Activated CD4-positive, CD25-positive, alpha-beta regulatory T cell (primary cell): ENCODE measurements at regions not wholly inside any gene's neighbourhood (a gene's known extent, or its start where the extent isn't known, plus 50 kb on each side); places are given as distances from the start of the nearest gene placed in this dataset.
"Not testable (repeated sequence)": the region's sequence is repeated elsewhere in the genome, so short reads cannot be mapped to it uniquely, and the experiment has no call there.

Source experiments
- DNase-seq, 4 experiments: peaks; one replicate each; lab custom pipeline; 2025; lab: John Stamatoyannopoulos, UW

DNA sequence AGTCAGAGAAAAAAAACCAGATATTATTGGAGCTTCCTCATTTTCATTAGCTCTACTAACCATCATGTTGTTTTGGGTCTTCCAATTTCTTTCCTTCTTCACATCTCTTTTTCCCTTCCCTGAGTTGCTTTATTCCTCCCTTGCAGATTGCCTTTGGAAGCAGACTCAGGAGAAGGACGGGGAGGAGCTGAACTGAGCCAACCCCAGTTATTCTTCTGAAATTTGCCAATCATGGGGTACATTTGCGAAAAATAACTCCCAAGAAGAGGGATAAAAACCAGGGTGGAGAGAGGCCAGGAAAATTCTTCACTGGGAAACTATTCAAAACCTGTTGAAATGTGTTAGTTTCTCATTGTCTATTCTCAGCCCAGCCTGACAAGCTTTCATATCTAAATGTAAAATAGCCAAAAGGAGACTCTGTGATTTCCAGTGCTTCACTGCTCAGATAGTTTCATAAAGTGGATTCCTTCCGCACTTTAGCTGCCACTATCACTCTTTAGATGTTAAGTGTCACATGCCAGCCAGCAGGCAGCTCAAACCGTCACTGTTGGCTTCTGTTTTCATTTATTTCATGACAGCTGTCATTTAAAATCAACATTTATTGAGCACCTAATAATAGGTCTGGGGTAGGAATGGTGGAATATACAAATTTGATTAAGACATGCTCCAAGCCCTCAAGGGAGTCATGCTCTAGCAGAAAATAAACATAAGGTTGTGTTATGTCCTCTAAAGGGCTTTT, 204.5 kb downstream of the SREK1 start:
- no peak for DNase-seq

DNA sequence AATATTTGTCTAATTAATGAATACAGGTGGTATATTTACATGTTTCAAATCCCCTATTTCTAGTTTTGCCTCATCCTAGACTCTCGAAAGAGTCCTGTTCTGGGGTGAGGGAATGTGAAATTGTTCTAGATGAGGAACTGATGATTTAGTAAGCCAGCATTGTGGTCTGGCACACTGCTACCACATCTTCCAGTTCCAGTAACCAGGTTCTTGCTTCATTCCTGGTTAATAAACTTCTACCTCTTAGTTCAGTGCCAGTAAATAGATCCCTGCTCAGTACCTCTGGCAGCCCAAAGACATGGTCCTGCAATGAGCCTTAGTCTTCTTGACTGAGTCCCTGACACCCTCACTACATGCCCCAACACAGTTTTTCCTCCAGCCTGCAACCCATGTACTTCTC, 207.7 kb downstream of the SREK1 start:
- DNase-seq, result no peak

DNA sequence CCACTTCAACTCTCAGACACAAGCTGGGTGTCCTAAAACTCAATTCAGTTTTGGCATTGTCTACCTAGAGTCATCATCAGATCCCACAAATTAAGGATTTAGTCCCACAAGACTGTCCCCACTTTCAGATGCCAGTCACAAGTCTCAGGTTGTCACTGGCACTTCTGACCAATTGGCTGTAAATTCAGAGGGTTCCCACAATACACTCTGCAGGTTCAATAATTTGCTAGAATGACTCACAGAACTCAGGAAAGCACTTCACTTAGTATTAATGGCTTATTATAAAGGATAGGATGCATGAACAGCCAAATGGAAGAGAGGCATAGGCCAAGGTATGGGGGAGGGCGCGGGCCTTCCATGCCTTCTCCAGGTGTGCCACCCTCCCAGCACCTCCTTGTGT, 209.1 kb downstream of the SREK1 start:
- no peak for DNase-seq

DNA sequence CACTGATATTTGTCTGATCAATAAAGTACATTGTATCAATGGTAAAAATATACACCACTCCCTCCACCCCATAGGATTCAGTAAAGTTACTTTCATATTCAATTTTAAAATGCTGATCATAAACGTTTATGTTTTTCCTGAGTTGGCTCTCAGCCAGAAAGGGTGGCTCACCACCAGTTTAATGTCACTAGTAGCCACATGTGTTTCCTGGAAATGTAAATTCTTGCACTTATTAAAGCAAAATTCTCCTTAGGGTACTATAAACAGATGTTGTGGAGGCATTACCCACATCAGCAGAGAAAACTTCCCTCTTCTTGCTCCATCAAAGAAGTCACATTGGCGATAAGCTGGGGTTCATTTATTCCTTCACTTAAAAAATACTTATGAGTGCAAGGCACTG, 210.3 kb downstream of the SREK1 start:
- no peak for DNase-seq

DNA sequence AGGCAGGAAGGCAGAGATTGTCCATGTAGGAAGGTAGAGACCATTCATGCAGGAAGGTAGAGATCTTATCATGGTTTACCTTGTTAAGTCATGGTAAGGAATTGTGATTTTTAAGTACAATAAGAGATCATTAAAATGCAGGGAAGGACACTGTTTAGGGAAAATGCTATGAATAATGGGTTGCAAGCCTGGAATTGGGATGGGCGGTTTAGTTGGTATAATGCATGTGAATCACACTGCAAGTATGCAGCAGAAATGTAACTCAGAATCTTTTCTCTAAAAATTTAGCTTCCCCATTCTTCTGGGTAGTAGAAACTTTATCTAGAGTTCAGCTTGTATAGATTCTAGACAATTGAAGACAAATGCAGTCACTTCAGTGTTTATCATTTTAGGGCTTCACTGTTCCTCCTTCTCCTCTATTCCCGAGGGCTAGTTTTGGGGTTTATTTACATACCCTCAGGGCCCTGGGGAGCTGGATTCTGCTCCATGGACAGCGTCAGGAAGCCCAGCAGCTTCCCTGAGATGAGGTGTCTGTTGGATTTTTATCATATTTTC, 212.0 kb downstream of the SREK1 start:
- DNase-seq, result no peak

DNA sequence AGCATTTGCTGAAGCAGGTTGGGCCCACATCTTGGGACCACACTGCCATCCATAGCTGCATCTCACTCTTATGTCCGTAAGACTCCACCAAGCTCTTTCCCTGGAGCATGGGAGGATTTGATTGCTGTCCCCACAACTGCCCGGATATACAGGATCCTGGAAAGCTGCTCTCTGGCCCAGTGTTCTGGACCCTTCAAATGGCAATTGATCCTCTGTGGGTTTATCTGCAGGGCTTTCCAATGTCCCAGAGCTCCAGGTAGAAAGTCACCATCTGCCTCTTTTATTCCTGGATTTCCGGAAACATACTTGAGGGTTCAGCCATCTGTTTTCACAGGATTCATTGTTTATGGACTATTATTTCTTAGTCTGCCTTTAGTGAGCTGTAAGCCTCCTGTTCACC, 214.6 kb downstream of the SREK1 start:
- DNase-seq, result no peak

DNA sequence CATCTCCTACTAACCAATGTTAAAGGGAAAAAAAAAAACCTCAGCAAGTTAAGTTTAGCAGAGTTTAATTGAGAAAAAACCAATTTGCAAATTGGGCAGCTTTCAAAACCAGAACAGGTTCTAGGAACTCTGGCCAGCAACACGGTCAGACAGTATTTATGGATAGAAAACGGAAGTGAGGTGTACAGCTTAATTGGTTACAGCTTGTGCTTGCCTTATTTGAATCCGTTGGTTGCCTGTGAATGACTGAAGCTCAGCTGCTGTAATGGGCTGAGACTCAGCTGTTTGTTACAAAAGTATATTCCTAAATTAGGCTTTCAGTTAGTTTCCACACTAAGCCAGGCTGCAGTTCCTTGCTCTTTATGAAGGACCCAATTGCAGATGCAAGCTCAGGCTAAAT, 217.0 kb downstream of the SREK1 start:
- DNase-seq, result no peak

DNA sequence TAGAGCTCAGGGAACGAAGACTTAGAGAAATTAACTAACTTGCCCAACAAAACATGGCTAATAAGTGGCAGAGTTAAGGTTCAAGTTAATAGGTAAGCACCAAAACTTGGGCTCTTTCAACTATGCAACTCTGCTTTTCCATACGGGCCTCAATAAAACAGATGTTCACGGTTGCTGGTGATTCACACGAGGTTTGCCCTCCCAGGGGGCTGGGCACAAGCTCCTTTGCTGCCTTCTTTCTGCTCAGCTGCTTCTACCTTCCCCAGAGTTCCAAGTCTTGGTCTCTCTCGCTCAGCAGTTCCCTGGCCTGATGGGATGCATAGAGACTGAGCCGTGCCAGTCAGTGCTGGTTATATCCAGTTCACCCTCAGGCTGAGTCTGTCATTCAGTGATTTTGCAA, 217.9 kb downstream of the SREK1 start:
- no peak for DNase-seq

DNA sequence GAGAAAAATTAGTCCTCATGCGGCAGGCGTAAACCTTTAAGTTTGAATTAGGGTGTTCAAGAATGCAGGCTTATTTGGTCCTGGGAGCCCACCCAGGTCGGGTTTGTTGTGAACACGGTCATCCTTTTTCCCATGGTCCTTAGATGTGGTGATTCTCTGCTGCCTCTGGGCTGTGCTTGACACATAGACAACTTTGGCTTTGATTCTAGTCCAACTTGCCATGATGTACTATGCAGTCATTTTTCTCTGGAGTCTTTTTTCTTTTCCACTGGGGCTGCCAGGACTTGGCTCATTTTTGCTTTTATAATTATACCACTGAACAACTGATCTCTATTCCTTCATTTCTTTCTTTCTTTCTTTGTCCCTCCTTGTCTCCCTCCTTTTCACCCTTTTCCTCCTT, 218.6 kb downstream of the SREK1 start:
- no peak for DNase-seq

DNA sequence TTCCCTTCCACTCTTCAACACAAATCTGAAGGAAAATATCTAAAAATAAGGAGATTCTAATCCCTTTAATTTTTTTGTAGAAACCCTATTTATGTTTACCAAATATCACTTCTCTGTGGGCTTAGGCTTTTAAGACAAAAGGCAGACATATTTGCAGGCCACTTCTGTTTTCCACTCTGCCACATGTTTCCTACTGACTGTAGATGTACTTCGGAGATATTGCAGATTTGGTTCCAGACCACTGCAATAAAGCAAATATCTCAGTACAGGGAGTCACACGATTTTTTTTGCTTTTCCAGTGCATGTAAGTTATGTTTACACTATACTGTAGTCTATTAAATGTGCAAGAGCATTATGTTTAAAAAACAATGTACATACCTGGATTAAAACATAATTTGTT, 219.0 kb downstream of the SREK1 start:
- DNase-seq, result no peak

DNA sequence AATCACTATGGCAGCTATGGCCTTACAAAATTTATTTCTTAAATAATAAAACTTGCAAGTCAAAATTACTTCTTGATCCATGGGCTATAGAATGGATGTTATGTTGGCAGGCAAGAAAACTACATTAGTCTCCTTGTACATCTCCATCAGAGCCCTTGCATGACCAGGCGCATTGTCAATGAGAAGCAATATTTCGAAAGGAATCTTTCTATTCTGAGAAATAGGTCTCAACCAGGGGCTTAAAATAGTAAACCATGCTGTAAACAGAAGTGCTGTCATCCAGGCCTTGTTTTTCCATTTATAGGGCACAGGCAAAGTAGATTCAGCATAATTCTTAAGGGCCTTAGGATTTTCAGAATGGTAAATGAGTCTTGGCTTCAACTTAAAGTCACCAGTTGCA, 220.1 kb downstream of the SREK1 start:
- no peak for DNase-seq

DNA sequence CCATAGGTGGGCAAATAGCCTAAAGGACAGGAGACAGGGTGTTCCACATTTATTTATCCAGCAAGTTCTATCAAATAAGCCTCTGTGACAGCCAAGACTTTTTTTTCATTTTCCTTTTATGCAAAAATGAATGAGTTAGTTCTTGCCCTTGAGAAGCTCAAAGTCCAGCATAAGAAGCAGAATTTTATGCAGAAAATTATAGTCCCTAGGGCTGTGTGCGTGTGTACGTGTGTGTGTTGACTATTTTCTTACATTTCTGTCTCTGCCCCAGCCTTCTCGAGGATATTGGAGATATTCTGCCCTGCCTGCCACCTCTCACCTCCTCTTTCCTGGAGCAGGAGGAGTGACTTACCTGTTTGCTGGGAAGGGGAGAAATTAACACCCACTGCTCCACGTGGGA, 221.9 kb downstream of the SREK1 start:
- DNase-seq, result no peak

DNA sequence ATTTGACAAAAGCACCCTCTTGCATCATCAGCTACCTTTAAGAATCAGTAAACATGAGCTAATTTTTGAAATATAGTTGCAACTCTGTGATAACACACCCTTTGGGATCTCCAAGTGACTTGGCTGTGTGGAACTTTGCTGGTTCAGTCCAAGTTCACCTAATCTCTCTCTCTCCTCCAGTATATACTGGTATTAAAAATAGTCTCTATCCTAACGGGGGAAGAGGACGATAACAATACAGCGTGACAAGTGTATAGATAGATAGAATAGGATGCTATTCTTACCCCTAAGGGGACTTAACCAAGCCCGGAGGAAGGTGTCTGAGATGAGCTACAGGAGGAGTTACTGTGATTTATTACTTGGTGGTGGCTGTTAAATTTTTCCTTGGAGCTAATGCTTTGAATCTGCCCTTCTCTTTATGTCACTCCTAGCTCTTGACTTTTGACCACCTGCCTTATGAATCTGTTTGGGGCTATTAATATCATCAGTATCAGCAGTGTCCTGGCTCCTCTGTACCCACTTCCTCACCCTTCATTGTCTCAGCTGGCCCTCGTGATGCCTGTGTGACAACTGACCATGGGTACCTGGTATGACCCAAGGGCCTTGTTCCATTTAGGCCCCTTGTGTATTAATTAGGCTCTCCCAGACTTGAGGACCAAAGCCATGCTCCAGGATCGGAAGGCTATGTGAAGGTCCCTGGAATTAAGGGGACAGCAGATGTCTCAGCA, 223.9 kb downstream of the SREK1 start:
- no peak for DNase-seq

DNA sequence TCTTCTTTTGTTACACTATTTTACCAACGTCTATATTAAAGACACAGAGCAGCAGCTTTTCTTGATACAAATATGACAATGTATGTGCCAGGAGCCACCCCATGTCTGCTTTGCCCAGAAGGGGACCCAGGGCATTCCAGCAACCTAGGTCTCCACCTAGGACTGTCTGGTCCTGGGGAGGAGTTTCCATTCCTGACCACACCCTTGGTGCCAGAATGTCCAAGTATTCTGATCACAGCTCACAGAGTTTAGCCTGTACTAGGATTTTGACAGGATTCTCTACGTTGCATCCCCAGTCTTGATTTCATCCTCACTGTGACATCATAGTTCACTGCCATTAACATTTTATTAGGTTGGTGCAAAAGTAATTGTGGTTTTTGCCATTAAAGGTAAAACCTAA, 224.7 kb downstream of the SREK1 start:
- no peak for DNase-seq

DNA sequence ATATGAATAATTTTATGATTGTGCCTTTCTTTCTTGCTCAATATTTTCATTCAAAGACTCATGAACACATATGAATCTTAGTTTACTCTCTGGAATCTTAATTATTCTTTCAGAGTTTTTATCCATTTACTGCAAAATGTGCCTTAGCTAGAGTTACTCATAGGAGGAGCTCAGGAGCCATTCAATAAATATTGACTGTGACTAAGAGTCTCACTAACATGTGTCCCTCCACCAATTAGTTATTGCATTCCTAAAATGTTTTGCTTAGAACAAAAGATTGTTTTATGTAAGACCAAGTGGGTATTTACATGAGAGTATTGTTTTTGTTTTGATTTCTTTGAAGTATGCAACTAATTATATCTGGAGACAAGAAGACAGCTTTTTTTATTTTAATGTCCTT, 218.4 kb upstream of the MAST4 start:
- DNase-seq, result no peak

DNA sequence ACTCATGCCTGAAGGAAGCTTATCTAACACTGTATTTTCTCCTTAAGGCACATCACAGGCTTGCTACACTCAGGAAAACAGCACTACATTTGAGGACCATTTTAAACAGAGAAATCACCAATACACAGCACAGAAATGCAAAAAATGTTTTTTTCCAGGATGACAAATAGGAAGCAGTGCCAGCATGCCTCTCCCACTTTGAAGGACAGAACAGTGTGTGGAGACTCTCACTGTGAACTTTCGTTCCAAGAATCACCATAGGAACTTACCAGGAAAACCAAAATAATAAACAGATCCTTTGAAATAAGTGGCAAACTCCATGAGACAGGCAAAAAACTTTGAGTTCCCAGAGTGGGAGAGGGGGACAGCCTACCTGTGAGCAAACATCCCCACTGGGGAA, 217.8 kb upstream of the MAST4 start:
- DNase-seq, result no peak

DNA sequence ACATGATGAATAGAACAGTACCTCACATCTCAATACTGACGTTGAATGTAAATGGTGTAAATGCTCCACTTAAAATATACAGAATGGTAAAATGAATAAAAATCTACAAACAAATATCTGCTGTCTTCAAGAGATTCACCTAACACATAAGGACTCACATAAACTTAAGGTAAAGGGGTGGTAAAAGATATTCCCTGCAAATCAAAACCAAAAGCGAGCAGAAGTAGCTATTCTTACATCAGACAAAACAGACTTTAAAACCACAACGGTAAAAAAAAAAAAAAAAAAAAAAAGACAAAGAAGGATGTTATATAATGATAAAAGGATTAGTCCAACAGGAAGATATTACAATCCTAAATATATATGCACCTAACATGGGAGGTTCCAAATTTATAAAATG, 214.0 kb upstream of the MAST4 start:
- DNase-seq, result no peak

DNA sequence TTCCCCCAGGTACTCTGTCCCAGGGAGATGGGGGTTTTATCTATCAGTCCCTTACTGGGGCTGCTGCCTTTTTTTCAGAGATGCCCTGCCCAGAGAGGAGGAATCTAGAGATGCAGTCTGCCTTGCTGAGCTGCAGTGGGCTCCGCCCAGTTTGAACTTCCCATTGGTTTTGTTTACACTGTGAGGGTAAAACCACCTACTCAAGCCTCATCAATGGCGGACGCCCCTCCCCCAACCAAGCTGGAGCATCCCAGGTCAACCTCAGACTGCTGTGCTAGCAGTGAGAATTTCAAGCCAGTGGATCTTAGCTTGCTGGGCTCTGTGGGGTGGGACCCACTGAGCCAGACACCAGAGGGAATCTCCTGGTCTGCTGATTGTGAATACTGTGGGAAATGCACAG, 191.0 kb upstream of the MAST4 start:
- not testable (repeated sequence) for DNase-seq

DNA sequence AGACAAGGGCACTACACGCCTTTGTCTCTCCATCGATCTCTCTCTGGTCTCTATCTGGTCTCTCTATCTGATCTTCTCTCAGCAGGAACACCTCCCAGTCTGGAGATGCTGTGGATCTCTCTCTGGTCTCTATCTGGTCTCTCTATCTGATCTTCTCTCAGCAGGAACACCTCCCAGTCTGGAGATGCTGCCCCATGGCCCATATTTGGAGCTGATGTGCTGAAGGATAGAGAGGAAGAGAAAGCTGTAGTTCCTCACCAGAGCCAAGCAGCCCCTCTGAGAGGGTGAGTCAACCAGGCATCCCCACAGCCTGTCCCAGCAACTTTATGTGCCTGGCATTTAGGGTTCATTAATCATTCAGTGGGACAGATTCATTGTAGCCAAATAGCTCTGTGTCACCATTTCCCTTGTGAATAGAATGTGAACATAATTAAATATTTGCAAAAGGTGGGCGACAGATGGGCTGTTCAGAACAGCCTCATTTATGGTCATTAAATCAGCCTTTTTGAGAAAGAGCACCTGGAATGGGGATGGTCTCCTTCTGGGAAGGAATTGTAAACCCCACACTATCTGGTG, 189.3 kb upstream of the MAST4 start:
- no peak for DNase-seq

DNA sequence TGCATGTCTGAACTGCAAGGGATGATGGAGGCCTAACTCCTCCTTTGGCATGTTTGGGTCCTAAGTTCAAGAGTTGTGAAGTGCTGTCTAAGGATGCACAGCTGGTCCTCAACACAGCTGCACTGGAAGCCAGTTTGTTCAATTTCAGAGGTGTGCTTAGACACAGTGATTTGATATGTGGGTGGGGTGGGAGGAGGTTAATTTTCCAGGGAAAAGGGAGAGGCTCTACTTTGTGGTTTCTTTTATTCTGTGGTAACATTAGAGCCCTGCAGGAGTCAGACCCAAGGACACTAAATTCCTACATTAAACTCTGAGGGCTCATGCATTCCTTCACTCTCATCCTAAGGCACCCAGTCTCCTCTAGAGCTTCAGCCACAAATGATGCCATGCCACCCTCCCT, 188.4 kb upstream of the MAST4 start:
- no peak for DNase-seq

DNA sequence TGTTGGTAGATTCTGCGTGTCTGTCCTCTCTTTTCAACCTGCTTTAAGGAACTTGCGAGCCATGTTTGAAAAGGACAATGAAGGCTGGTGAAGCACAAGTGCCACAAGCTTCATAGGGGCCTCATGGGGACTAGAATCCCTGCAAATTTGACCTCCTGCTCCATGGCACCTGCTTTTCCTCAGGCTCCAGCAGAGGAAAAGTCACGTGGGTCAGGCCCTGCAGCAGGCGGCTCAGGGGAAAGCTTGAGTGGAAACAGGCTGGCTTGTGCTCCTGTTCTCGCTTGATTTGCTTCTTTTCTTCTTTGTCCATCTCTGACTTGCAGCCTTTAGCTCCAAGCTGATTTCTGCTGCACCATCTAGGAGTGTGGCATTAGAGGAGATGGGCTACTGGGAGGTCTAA, 187.6 kb upstream of the MAST4 start:
- no peak for DNase-seq

DNA sequence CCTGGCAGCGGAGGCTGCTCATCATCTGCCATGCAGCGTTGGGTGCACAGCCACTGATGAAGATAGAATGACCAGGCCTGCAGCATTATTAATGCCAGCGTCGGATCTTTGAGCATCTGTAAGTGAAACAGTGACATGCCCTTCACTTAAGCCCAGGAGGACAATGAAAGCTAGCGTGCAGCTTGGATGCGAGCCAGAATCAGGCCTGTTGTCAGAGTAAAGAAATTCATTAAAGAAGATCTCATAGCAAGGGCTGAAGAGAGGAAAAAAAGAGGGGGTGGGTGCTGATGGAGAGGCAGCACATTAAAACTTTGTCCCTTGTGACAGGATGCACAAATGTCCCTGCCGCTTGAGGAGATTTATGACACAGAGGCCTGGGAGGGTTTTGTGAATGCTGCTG, 186.1 kb upstream of the MAST4 start:
- no peak for DNase-seq

DNA sequence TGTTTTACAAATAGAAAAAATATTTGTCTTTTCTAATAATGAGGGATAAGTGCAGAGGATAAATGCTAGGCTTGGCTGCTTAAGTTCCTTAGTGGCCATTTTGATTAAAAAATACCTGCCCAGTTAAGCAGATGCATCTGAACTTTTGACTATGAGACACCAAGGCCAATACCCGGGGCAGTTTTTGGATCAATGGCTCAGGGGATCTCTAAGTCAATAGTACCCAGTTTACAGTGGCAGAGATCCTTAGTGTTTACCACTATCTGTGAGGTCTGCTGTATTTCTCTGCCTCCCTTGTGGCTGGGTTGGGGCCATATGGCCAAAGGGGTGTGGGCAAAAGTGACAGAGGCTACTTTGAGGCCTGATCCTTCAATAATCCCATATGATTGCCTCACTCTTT, 184.5 kb upstream of the MAST4 start:
- no peak for DNase-seq
